Liver (tissue), 8 donors: ENCODE measurements at regions not wholly inside any gene's neighbourhood (a gene's known extent, or its start where the extent isn't known, plus 50 kb on each side); places are given as distances from the start of the nearest gene placed in this dataset.

Experiments used
- DNase-seq: peaks from one replicate; pipeline ENCODE4 v3.0.0-alpha.2; 2017; ENCODE audit warnings: low spot score
- H3K27ac ChIP-seq, 2 donors: one replicate each; pipeline ENCODE4 v1.7.0; 2013; ENCODE audit warnings: inconsistent platforms in 2 of 2, low read length in 2 of 2, control low read depth in 1 of 2, low read depth in 1 of 2, mild to moderate bottlenecking in 1 of 2
- H3K27me3 ChIP-seq, 4 donors: one replicate each; pipeline versions ENCODE4 v1.6.1 to v1.7.0; 2013; ENCODE audit warnings: low read length in 3 of 4, inconsistent platforms in 1 of 4, mild to moderate bottlenecking in 1 of 4, moderate library complexity in 1 of 4; ENCODE audit not compliant: control insufficient read depth in 4 of 4, insufficient read depth in 4 of 4
- H3K36me3 ChIP-seq, 4 donors: one replicate each; pipeline versions ENCODE4 v1.6.1 to v1.7.0; 2013; ENCODE audit warnings: low read length in 3 of 4, mild to moderate bottlenecking in 3 of 4, low read depth in 1 of 4, moderate library complexity in 1 of 4; ENCODE audit not compliant: control insufficient read depth in 4 of 4, insufficient read depth in 3 of 4
- H3K4me1 ChIP-seq, 4 donors: one replicate each; pipeline versions ENCODE4 v1.6.1 to v1.7.0; 2013; ENCODE audit warnings: low read length in 3 of 4, mild to moderate bottlenecking in 3 of 4, moderate library complexity in 1 of 4; ENCODE audit not compliant: control insufficient read depth in 4 of 4, insufficient read depth in 4 of 4
- H3K4me3 ChIP-seq, 3 donors: one replicate each; pipeline versions ENCODE4 v1.6.1 to v1.7.0; 2013; ENCODE audit warnings: low read length in 3 of 3, control low read depth in 1 of 3, low read depth in 1 of 3, mild to moderate bottlenecking in 1 of 3
- H3K9ac ChIP-seq, 2 donors: one replicate each; pipeline ENCODE4 v1.7.0; 2013; ENCODE audit warnings: low read length in 2 of 2, mild to moderate bottlenecking in 2 of 2, moderate library complexity in 2 of 2, control low read depth in 1 of 2, low read depth in 1 of 2
- H3K9me3 ChIP-seq, 4 donors: one replicate each; pipeline versions ENCODE4 v1.6.1 to v1.7.0; 2013; ENCODE audit warnings: low read length in 3 of 4; ENCODE audit not compliant: control insufficient read depth in 4 of 4
- EGR1 ChIP-seq, 2 donors: IDR thresholded peaks; 2 replicates each; pipeline ENCODE4 v1.6.1; 2016 to 2018; ENCODE audit warnings: antibody characterized with exemption in 2 of 2, low read depth in 2 of 2
- FOXA1 ChIP-seq: IDR thresholded peaks from 2 replicates; pipeline ENCODE4 v1.6.1; 2016; ENCODE audit warnings: antibody characterized with exemption
- FOXA2 ChIP-seq: IDR thresholded peaks from 2 replicates; pipeline ENCODE4 v1.6.1; 2016; ENCODE audit warnings: antibody characterized with exemption
- GABPA ChIP-seq, 2 donors: IDR thresholded peaks in 1 of 2; conservative IDR thresholded peaks in 1 of 2; 2 replicates each; pipeline ENCODE4 v1.6.1; 2016; ENCODE audit warnings: antibody characterized with exemption in 2 of 2, mild to moderate bottlenecking in 1 of 2, moderate library complexity in 1 of 2
- HNF4A ChIP-seq, 2 donors: conservative IDR thresholded peaks; 2 replicates each; pipeline ENCODE4 v1.6.1; 2016; ENCODE audit warnings: antibody characterized with exemption in 2 of 2, mild to moderate bottlenecking in 2 of 2
- HNF4G ChIP-seq: IDR thresholded peaks from 2 replicates; pipeline ENCODE4 v1.6.1; 2016; ENCODE audit warnings: antibody characterized with exemption
- JUND ChIP-seq, 2 donors: IDR thresholded peaks; 2 replicates each; pipeline ENCODE4 v1.6.1; 2016; ENCODE audit warnings: antibody characterized with exemption in 2 of 2
- NR2F2 ChIP-seq: IDR thresholded peaks from 2 replicates; pipeline ENCODE4 v1.6.1; 2016; ENCODE audit warnings: antibody characterized with exemption
- RAD21 ChIP-seq, 2 donors: IDR thresholded peaks; 2 replicates each; pipeline ENCODE4 v1.6.1; 2016; ENCODE audit warnings: antibody characterized with exemption in 2 of 2, mild to moderate bottlenecking in 2 of 2
- RXRA ChIP-seq, 2 donors: IDR thresholded peaks; 2 replicates each; pipeline ENCODE4 v1.6.1; 2017 to 2018; ENCODE audit warnings: antibody characterized with exemption in 2 of 2, mild to moderate bottlenecking in 1 of 2
- SP1 ChIP-seq: IDR thresholded peaks from 2 replicates; pipeline ENCODE4 v1.6.1; 2018; ENCODE audit warnings: antibody characterized with exemption, mild to moderate bottlenecking
- TAF1 ChIP-seq: conservative IDR thresholded peaks from 2 replicates; pipeline ENCODE4 v1.6.1; 2016; ENCODE audit warnings: antibody characterized with exemption, mild to moderate bottlenecking
- YY1 ChIP-seq: IDR thresholded peaks from 2 replicates; pipeline ENCODE4 v1.6.1; 2016; ENCODE audit warnings: antibody characterized with exemption, mild to moderate bottlenecking
- WGBS: extraction: QIAGEN DNeasy Blood & Tissue Kit; methylation state at CpG from one replicate; pipeline ENCODE4 v1.1.7; 2013; 5-methylcytosine and 5-hydroxymethylcytosine counted together
- TF ChIP-seq, protein P1 (sequence below): IDR thresholded peaks from 2 replicates; pipeline ENCODE4 v1.6.1; 2016; ENCODE audit warnings: antibody characterized with exemption, mild to moderate bottlenecking
- TF ChIP-seq, protein P2 (sequence below): IDR thresholded peaks from 2 replicates; pipeline ENCODE4 v1.6.1; 2016; ENCODE audit warnings: antibody characterized with exemption
- TF ChIP-seq, protein P3 (sequence below): IDR thresholded peaks from 2 replicates; pipeline ENCODE4 v1.6.1; 2016; ENCODE audit warnings: antibody characterized with exemption
- TF ChIP-seq, protein P4 (sequence below): fragments of 150-350 bp; IDR thresholded peaks from 2 replicates; pipeline ENCODE4 v1.5.1; 2017; ENCODE audit warnings: improper control_type of control experiment, low read depth, low read length; ENCODE audit not compliant: missing input control
- TF ChIP-seq, protein P5 (sequence below): IDR thresholded peaks from 2 replicates; pipeline ENCODE4 v1.6.1; 2016; ENCODE audit warnings: antibody characterized with exemption
- donor health status: healthy.
- donor health status: healthy.
- donor health status: healthy.
- donor health status: healthy.
- donor health status: healthy.

DNA sequence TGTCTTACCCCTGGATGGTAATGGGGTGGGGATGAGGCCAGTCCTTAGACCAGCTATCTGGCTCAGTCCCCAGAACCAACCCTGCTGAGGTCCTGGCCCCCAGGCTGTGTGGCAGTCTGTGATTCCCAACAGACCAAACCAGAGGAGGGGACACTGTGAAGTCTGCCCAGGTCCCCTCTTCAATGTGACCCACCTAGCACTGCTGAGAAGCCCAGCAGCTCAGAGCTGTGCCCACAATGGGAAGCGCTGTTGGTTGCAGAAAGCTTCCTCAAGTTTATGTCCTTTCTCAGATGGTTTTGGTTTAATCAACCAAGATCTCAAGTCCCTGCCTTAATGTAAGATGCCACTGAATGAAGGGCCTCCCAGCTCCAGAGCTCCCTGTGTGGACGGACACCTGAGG lies 114.7 kb upstream of the IGLL5 start:
- H3K9me3 ChIP-seq = no peaks in the 10 kb centered on the region
- no peak for DNase-seq
- H3K27me3 ChIP-seq = no peaks in the 10 kb centered on the region
- H3K36me3 ChIP-seq = no peaks in the 10 kb centered on the region
- H3K4me1 ChIP-seq = peaks cover 0 to 4% (median 2%) of the 10 kb centered on the region in 4 donors
- TF ChIP-seq, protein P1, sequence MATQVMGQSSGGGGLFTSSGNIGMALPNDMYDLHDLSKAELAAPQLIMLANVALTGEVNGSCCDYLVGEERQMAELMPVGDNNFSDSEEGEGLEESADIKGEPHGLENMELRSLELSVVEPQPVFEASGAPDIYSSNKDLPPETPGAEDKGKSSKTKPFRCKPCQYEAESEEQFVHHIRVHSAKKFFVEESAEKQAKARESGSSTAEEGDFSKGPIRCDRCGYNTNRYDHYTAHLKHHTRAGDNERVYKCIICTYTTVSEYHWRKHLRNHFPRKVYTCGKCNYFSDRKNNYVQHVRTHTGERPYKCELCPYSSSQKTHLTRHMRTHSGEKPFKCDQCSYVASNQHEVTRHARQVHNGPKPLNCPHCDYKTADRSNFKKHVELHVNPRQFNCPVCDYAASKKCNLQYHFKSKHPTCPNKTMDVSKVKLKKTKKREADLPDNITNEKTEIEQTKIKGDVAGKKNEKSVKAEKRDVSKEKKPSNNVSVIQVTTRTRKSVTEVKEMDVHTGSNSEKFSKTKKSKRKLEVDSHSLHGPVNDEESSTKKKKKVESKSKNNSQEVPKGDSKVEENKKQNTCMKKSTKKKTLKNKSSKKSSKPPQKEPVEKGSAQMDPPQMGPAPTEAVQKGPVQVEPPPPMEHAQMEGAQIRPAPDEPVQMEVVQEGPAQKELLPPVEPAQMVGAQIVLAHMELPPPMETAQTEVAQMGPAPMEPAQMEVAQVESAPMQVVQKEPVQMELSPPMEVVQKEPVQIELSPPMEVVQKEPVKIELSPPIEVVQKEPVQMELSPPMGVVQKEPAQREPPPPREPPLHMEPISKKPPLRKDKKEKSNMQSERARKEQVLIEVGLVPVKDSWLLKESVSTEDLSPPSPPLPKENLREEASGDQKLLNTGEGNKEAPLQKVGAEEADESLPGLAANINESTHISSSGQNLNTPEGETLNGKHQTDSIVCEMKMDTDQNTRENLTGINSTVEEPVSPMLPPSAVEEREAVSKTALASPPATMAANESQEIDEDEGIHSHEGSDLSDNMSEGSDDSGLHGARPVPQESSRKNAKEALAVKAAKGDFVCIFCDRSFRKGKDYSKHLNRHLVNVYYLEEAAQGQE = no peak
- TF ChIP-seq, protein P2, sequence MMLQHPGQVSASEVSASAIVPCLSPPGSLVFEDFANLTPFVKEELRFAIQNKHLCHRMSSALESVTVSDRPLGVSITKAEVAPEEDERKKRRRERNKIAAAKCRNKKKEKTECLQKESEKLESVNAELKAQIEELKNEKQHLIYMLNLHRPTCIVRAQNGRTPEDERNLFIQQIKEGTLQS = no peak
- TF ChIP-seq, protein P3, sequence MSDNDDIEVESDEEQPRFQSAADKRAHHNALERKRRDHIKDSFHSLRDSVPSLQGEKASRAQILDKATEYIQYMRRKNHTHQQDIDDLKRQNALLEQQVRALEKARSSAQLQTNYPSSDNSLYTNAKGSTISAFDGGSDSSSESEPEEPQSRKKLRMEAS = no peak
- no peak for TF ChIP-seq HNF4G
- no peak for TF ChIP-seq RAD21 (IDR thresholded peaks at IDR 0.05)
- no peak for TF ChIP-seq JUND (IDR thresholded peaks at IDR 0.05)
- no peak for TF ChIP-seq SP1
- TF ChIP-seq NR2F2 = no peak
- no peak for TF ChIP-seq GABPA (IDR thresholded peaks at IDR 0.05 in 1 of 2, conservative IDR thresholded peaks at IDR 0.05 in 1 of 2)
- no peak for TF ChIP-seq FOXA1
- no peak for TF ChIP-seq TAF1
- no peak for TF ChIP-seq FOXA2
- no peak for TF ChIP-seq RXRA (IDR thresholded peaks at IDR 0.05)
- H3K9ac ChIP-seq = no peak overlapping the region
- H3K27ac ChIP-seq = no peak overlapping the region
- no peak overlapping the region for H3K4me3 ChIP-seq
- WGBS = 95% methylated on average over 2 of the region's 2 CpGs

DNA sequence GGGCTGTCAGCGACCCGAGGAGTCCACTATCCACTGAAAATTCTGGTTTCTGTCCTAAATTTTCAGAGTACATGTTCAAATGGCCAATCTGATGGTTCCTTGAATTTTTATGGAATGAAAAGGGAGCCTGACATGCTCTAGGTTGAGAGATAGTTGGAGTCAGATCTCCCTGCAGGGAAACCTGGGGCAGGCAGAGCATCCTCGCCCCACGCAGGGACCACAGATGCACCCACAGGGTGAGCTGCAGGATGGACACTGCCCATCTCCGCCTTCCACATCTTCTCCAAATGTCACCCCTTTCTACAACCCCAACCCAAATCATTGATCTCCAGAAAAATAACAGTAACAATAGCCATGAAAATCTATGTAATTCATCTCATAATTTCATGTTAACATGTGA lies 114.2 kb upstream of the IGLL5 start:
- no peaks in the 10 kb centered on the region for H3K9me3 ChIP-seq
- TF ChIP-seq, protein P2 = no peak
- TF ChIP-seq EGR1 (IDR thresholded peaks at IDR 0.05; ENCODE audit: low read depth in 2 of 2) (no peak), HNF4A (conservative IDR thresholded peaks at IDR 0.05) (no peak), YY1 (no peak), HNF4G (no peak), FOXA2 (no peak), RAD21 (IDR thresholded peaks at IDR 0.05) (no peak), JUND (IDR thresholded peaks at IDR 0.05) (no peak), FOXA1 (no peak), TAF1 (no peak), GABPA (IDR thresholded peaks at IDR 0.05 in 1 of 2, conservative IDR thresholded peaks at IDR 0.05 in 1 of 2) (no peak), NR2F2 (no peak), RXRA (IDR thresholded peaks at IDR 0.05) (no peak)
- TF ChIP-seq, protein P4, sequence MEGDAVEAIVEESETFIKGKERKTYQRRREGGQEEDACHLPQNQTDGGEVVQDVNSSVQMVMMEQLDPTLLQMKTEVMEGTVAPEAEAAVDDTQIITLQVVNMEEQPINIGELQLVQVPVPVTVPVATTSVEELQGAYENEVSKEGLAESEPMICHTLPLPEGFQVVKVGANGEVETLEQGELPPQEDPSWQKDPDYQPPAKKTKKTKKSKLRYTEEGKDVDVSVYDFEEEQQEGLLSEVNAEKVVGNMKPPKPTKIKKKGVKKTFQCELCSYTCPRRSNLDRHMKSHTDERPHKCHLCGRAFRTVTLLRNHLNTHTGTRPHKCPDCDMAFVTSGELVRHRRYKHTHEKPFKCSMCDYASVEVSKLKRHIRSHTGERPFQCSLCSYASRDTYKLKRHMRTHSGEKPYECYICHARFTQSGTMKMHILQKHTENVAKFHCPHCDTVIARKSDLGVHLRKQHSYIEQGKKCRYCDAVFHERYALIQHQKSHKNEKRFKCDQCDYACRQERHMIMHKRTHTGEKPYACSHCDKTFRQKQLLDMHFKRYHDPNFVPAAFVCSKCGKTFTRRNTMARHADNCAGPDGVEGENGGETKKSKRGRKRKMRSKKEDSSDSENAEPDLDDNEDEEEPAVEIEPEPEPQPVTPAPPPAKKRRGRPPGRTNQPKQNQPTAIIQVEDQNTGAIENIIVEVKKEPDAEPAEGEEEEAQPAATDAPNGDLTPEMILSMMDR = no peak
- TF ChIP-seq, protein P1 = no peak
- TF ChIP-seq, protein P5, sequence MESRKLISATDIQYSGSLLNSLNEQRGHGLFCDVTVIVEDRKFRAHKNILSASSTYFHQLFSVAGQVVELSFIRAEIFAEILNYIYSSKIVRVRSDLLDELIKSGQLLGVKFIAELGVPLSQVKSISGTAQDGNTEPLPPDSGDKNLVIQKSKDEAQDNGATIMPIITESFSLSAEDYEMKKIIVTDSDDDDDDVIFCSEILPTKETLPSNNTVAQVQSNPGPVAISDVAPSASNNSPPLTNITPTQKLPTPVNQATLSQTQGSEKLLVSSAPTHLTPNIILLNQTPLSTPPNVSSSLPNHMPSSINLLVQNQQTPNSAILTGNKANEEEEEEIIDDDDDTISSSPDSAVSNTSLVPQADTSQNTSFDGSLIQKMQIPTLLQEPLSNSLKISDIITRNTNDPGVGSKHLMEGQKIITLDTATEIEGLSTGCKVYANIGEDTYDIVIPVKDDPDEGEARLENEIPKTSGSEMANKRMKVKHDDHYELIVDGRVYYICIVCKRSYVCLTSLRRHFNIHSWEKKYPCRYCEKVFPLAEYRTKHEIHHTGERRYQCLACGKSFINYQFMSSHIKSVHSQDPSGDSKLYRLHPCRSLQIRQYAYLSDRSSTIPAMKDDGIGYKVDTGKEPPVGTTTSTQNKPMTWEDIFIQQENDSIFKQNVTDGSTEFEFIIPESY = no peak
- TF ChIP-seq, protein P3 = no peak
- H3K36me3 ChIP-seq = no peaks in the 10 kb centered on the region
- 96% methylated on average over 5 of the region's 5 CpGs for WGBS
- no peak overlapping the region for H3K9ac ChIP-seq
- H3K27ac ChIP-seq = no peak overlapping the region
- H3K4me1 ChIP-seq = peaks cover 0 to 4% (median 2%) of the 10 kb centered on the region in 4 donors
- no peaks in the 10 kb centered on the region for H3K27me3 ChIP-seq
- DNase-seq = no peak
- H3K4me3 ChIP-seq = no peak overlapping the region
